Smooth muscle cell of the brain vasculature (primary cell): ENCODE measurements at regions not wholly inside any gene's neighbourhood (a gene's known extent, or its start where the extent isn't known, plus 50 kb on each side); places are given as distances from the start of the nearest gene placed in this dataset.

Experiments
- DNase-seq: peaks from one replicate; pipeline ENCODE4 v3.0.0-alpha.2; 2012; ENCODE audit warnings: low read depth, low spot score

DNA sequence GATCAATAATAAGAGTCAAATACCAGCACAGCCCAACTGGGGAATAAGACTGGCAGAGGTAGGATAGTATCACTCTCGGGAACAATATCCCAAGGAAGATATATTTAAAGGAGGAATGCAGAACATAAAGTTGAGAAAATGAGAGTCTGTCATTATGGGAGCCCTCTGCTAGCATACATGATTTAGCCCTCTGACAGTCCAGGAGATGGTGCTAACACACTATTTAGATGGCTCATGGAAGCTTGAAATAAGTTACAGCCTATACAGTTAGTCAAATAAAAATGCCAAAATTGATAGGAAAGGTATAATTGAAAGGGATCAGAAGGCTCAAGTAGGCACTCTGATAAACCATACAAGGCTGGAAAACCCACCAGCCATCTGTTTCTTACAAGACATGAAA lies 201.0 kb upstream of the NEIL3 start:
- DNase-seq, result no peak

DNA sequence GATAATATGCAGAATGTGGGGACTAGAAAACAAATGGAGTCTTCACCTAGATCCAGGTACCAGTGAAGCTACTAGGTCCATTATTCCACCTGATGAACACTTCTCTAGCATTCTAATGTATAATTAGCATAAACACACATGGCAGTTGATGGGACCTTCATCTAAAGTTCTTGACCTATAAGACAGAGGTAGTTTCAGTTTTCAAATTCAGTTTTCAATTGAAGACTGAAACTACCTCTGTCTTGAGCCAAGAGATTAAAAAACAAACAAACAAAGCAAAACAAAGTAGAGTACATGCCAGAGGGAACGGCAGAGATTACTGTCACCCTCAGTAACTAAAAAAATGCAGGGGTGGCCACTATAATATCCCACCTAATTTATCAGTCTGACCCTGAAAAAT lies 199.9 kb upstream of the NEIL3 start:
- no peak for DNase-seq

DNA sequence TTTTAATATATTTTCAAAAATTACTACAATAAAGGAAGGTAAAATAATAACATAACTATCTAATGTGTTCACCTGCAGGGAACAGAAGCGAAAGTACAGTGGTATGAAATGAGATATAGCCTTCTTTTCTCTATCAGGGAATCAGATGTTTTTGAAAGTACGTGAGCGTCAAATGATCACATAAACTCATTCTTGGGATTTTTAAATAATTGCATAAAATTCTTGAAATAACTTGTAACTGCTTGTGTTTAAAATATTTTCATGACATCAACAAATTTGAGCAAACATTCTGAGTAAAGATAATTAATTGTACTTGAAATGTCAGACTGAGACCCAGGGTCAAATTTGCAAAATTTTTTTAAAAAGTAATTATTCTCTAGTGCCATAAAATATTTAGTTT lies 193.5 kb upstream of the NEIL3 start:
- DNase-seq, result no peak

DNA sequence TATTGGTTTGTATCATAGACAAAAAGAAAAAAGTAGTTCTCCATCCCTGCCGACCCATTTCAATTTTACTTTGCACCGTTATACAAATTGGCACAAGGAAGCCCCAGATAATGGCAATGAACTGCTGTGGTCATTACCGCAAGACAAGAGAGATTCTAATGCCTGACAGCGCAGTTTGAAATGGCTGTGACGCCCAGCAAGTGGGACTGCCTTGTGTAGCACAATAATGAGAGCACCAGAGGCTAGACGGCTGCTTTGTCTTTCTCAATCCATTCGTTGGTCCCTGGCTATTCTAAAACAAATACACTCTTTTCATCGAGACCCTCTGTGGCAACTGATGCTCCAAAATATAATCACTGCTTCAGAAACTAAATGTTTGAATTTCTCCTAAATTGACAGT lies 192.4 kb upstream of the NEIL3 start:
- no peak for DNase-seq

DNA sequence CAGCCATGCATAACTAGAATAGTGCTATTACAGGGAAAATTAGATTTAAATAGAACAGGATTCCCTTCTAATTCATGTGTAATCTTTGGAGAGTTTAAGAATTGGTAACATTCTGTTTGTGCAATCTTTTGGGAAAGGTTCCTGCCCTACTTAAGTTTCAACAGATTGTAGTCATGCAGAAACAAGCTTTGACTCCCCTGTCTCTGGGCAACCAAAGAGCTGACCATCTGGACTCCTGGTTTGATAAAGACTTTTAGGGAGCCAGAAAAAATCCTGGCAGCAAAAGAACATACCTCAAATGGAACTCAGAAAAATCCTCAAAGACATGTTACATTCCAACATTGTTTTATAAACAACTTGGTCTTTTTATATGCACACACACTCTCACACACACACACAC lies 191.1 kb upstream of the NEIL3 start:
- DNase-seq, result peak; percentile 3

DNA sequence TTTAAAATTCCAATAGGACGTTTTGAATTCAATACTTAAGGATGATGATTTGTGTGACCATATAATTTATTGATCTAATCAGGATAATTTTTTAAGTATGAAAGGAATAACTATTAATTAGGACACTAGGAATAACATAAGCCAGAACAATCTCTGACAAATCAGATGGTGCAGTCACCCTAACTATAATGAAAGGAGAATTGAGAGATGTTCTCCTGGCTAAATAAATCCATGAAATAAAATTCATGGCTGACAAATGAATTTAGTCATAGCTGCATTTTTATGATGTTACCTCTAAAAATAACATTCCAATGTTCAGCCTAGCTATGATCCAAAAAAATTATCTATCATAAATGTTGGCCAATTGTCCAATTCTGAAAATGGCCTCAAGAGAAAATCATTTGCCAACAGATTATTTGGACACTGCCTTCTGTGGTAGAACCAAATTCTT lies 190.6 kb upstream of the NEIL3 start:
- no peak for DNase-seq

DNA sequence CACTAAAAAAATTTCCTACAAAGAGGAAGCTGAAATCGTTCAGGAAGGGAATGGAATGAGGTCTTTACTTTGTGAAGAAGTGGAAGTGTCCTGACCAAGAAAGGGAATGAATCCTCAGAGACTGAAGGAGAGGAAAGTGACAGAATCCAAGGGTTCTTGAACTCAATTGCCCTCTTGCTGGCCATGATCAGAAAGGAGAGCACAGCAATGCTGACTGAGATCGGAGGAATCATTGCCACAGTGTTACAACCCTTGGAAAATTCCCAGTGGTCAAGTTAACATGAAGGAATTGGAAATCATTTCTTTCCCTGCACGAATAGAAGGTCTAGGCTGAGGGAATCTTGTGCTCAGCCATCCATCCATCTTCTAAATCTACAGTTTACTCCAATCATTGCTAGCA lies 190.0 kb upstream of the NEIL3 start:
- DNase-seq, result no peak

DNA sequence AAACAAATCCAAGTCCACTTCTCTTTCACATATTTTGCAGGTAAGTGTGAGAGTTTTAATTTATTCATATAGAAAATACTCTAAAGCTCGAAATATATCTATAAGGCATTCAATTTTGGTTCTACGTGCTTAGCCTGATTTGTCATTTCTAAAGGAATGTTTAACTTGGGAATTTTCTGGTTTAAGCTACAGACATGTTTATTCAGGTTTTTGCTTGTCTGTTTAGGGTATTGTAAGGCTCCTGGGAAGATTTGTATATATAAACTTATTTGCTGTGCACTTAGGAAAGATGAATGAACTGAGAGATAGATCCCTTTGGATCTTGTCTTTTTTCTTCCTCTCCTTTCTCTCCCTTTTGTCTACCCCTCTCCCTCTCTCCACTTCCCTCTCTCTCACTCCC lies 185.9 kb upstream of the NEIL3 start:
- no peak for DNase-seq

DNA sequence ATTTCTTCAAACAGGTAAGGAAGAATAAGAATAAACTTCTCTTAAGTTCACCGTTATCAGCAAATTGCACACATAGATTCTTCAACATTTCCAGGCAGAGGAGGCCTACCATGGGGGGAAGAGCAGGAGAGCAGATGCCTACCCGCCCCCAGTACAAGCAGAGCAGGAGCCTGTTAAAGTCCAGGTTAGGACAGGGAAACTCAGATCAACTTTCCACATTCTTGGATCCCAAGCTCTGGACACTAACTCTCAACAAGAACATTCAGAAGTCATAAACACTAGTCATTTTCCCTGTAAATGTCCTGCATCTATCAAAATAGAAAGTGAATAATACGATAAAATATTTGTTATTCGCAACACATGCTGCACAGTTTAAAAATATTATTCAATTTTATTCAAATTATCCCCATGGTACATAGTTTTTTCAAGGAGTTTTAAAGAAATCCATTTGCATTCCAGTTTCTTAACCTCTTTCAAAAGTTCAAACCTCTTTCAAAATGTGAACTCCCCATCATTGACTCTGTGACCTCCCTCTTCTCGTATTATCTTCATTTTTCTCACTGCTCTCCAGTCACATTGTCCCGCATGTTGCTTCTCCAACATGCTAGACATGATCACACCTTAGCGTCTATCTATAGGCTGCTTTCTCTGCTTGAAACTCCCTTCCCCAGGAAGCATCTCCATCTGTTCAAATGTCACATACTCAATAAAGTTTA lies 185.2 kb upstream of the NEIL3 start:
- DNase-seq, result no peak

DNA sequence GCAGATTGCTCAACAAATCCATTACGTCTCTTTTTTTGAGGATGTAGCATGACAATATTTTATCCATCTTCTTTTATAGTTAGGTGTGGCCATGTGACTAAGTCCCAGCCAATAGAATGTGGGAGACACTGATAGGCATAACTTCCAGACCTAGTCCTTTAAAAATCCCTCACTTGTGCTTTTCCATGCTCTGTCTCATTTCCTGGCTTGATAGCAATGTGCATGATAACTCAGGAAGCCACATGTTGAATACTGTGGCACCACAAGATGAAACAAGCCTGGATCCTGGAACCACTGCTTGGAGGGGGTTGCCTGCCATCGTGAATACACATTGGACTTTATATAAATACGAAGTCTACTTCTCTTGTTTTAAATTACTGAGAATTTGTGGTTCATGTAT lies 184.0 kb upstream of the NEIL3 start:
- no peak for DNase-seq

DNA sequence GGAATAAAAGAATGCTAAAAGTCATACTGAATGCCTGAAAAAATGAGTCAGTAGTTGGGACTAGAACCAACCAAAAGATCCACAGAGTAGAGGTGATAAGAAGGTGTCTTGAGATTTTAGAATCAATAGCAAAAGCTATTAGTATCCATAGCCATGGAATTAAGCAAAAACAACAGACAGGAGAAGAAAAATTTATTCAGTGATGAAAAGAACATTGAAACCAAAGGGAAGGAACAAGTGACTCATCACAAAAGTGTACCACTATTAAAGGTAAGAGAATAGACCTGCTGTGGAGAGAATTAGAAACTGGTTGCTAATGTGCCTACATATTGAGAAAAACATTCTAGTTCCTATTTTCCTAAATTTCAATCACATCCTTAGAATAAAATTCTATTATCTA lies 182.0 kb upstream of the NEIL3 start:
- DNase-seq, result no peak

DNA sequence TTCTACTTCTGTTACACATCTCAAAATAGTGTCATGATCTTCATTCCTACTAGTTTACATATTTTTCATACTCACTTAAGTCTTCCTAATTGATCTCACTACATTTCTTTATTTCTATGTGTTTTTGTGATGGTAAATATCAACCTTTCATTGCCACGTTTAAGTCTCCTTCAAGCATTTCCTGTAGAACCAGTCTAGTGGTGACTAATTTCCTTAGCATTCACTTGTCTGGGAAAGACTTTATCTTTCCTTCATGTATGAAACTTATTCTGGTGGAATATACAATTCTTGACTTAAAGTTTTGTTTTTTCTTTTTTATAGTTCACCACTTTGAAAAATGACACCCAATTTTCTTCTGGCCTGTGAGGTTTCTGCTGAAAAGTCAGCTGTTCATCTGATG lies 181.4 kb upstream of the NEIL3 start:
- DNase-seq, result no peak

DNA sequence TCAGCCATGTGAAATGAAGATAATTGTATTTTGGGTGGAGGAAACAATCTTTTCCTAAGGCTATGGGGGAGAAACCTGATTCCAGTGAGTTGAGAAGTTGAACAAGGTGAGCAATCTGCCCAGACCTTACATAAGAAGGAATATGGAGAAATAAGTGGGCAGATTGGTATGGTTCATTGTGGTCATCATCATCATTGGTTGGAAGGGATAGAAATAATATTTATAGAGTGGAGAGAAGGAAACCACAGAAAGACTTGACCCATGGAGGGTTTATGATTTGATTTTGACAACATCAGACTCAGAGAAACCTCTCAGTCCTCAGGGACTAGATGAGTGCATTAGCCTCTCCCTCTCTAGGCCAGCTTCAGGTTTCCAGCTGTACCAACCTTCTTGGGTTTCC lies 177.9 kb upstream of the NEIL3 start:
- no peak for DNase-seq

DNA sequence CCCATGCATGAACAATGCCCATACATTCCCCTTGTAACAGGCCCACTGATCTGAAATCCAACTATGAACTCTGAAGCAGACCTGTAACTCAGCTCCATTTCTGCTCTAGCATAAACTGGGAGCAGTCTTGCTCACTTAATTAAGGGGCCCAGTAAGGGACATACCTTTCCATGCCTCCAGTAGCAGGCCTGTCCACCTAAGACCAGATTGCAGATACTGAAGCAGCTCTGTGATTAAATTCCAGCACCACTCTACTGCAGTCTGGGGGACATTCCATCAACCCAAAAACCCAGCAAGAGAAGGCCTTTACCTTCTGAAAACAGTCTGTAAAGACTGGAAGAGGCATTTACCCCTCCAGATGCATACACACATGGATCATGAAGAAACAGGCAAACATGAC lies 162.0 kb upstream of the NEIL3 start:
- no peak for DNase-seq

DNA sequence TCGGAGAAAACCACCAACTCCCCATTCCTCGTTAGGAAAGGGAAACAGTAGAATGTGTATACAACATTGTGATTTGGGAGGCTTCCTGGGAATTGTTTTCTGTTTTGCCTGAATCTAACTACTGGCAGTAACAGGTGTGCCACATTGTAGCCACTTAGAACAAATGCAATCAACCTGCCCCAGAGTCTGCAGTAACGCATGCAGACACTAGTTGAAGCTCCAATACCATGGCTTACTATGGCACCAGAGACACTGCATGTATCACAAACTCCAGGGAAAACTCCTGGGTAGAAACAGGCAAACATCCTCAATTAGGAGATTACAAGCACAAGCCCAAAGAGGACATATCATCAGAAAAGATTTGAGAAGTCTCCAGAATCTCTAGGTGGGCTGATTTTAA lies 154.2 kb upstream of the NEIL3 start:
- no peak for DNase-seq

DNA sequence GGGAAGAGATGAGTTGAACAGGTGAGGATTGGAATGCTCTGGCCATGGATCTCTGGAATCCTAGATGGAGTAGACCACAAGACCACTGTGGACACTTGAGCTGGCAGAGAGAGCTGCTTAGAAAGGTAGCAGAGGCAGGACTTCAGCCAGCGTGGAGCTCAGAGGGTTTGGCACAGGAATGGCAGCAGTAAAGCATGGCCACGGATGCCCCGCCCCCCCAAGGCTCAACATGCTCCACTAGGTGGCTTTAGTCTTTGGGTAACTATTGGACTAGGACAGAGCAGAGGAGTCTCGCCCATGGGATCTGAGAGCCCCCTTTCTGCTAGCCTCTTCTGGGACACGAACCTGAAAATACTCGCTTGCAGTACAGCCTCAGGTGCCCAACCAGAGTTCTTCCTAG lies 150.1 kb upstream of the NEIL3 start:
- DNase-seq, result no peak

DNA sequence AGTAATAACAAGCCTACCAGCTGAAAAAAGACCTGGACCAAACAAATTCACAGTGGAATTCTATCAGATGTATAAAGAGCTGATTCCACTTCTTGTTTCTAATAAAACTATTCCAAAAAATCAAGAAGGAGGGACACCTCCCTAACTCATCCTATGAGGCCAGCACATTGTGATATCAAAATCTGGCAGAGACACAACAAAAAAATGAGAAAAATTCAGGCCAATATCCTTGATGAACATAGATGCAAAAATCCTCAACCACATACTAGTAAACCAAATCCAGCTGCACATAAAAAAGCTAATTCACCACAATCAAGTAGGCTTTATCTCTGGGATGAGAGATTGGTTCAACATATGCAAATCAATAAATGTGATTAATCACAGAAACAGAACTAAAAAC lies 147.9 kb upstream of the NEIL3 start:
- DNase-seq, result no peak

DNA sequence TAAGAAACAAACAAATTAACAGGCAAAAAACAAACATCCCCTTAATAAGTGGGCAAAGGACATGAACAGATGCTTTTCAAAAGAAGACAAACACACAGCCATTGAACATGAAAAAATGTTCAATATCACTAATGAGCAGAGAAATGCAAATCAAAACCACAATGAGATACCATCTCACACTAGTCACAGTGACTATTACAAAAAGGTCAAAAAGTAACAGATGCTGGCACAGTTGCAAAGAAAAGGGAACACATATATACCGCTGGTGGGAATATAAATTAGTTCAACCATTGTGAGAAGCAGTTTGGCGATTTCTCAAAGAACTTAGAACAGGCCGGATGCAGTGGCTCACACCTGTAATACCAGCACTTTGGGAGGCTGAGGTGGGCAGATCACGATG lies 146.1 kb upstream of the NEIL3 start:
- DNase-seq, result no peak

DNA sequence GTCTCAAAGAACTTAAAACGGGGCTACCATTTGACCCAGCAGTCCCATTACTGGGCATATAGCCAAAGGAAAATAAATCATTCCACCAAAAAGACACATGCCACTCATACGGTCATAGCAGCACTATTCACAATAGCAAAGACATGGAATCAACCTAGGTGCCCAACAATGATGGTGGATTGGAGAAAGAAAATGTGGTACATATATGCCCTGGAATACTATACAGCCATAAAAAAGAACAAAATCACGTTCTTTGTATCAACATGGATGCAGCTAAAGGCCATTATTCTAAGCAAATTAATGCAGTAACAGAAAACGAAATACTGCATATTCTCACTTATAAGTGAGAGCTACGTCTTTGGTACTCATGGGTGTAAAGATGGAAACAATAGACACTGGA lies 138.1 kb upstream of the NEIL3 start:
- no peak for DNase-seq

DNA sequence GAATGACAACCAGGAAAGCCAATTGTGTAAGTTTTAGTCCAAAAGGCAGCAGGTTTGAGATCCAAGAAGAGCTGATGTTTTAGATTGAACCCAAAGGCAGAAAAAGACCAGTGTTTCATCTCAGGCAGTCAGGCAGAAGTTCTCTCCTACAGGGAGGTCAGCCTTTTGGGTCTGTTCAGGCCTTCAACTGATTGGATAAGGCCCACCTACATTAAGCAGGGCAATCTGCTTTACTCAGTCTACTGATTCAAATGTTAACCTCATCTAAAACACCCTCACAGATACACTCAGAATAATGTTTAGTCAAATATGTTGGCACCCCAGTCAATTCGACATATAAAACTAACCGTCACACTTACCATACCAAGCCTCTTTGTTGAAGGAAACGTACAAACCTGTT lies 134.2 kb upstream of the NEIL3 start:
- DNase-seq, result no peak

DNA sequence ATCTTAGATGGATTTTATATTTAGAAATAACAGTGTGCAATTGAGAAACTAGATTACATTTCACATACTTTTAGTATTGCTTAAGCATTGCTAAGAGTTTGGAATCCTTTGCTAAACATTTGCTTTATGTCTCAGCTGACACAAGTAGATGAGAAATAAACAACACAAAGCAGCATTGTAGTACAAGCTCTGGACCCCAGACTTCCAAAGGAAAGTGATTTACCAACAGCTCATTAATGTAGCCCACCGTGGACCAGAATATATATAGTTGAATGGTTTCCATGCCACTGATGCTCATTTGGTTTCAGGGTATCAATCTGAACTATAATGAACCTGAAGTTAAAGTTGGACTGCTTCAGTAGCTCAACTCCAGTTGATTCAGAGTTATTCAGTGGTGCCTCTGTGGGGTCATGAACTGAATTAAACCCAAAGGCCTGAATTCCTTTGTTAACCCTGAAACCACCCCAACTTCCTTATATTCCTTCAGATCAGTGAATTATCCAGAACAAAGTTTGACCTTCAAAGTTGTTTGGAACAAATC lies 132.1 kb upstream of the NEIL3 start:
- DNase-seq, result no peak

DNA sequence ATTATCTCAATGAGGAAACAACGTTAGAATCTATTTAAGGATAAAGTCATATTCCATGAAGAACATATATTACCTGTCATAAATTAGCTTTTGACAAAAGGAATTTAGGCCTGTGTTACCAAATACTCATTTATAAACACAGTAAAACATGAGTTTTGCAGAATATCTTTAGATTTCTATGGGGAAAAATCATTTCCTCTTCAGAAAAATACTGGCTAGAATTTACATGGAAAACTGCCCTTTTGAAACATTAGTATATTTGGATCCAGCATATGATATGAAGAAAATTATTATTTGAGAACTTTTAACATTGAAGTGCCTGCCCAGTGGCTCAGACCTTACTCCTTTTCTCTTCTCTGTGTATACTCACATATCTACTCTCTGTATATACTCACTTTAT lies 131.4 kb upstream of the NEIL3 start:
- DNase-seq, result no peak

DNA sequence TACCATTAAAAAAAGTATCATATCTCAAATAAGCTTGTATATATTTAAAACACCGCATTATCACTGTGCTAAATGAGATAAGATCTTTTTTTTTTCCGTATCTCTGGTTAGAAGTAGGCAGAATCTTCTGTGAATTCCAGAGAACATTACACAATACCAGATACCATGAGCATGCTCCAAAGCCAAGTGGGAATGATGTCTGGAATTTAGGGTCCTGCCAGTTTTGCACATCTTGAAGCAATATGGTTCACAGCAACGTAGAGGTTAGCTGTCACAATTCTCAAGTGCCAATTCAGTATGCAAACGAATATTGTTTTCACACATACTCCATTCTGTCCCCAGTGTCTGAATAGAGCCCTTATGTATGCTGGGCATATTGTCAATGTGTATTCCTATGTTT lies 127.5 kb upstream of the NEIL3 start:
- no peak for DNase-seq

DNA sequence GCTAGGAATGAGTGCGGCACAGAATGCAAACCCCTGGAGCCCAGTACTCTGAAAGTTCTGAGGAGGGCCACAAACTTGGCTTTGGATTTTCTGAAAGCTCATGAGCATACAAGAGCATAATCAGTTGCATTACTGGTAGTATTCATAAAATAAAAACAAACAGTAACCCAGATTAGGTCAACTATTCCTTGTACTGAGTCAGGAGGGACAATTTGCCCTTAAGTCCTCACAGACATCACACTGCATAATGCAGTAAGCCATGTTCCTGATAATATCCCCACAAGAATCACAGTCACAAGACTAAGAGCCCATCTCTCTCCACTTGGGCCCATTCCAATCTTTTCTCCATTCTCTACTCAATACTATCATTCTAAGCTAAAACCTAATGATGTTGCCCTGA lies 126.9 kb upstream of the NEIL3 start:
- no peak for DNase-seq
